Neural cell (in vitro differentiated cells): ENCODE measurements at regions not wholly inside any gene's neighbourhood (a gene's known extent, or its start where the extent isn't known, plus 50 kb on each side); places are given as distances from the start of the nearest gene placed in this dataset.

Experiments
- H2AFZ ChIP-seq: fragments of 200-600, 300-800 bp; sonication (generic), shearing (Covaris generic); 2 replicates; pipeline ENCODE4 v1.6.0; 2014; ENCODE audit warnings: low read depth, mild to moderate bottlenecking, antibody characterized with exemption, low read length, moderate library complexity
- H3F3A ChIP-seq: fragments of 200-600 bp; shearing (Covaris generic); 2 replicates; pipeline ENCODE4 v1.6.1; 2016; ENCODE audit warnings: mild to moderate bottlenecking, moderate library complexity, mixed read lengths, antibody characterized with exemption, low read length; ENCODE audit not compliant: insufficient read depth, poor library complexity, severe bottlenecking
- H3K27ac ChIP-seq: fragments of 200-600, 300-800 bp; sonication (generic), shearing (Covaris generic); 2 replicates; pipeline ENCODE4 v1.5.1; 2014; ENCODE audit warnings: mild to moderate bottlenecking, low read length, moderate library complexity
- H3K27me3 ChIP-seq: fragments of 300-800, 200-600 bp; sonication (generic), shearing (Covaris generic); 2 replicates; pipeline ENCODE4 v1.6.0; 2014; ENCODE audit warnings: mild to moderate bottlenecking, low read depth, low read length, moderate library complexity; ENCODE audit not compliant: insufficient read depth
- H3K36me3 ChIP-seq: fragments of 300-800, 200-600 bp; sonication (generic), shearing (Covaris generic); 2 replicates; pipeline ENCODE4 v1.5.1; 2014; ENCODE audit warnings: mild to moderate bottlenecking, antibody characterized with exemption, low read length, moderate library complexity; ENCODE audit not compliant: insufficient read depth
- H3K4me2 ChIP-seq: fragments of 300-800, 200-600 bp; sonication (generic), shearing (Covaris generic); 2 replicates; pipeline ENCODE4 v1.6.0; 2014; ENCODE audit warnings: mild to moderate bottlenecking, low read length
- H3K4me3 ChIP-seq: fragments of 300-800, 200-600 bp; sonication (generic), shearing (Covaris generic); 2 replicates; pipeline ENCODE4 v1.5.1; 2014; ENCODE audit warnings: mild to moderate bottlenecking, low read length, moderate library complexity
- H3K79me2 ChIP-seq: fragments of 200-600 bp; shearing (Covaris generic); replicated peaks from 2 replicates; pipeline ENCODE4 v1.6.0; 2014; ENCODE audit warnings: mild to moderate bottlenecking, low read length, moderate library complexity; ENCODE audit not compliant: insufficient read depth
- H3K9ac ChIP-seq: fragments of 300-800, 200-600 bp; sonication (generic), shearing (Covaris generic); 2 replicates; pipeline ENCODE4 v1.6.1; 2016; ENCODE audit warnings: mild to moderate bottlenecking, low read length, mixed read lengths
- H3K9me2 ChIP-seq: fragments of 200-600 bp; shearing (Covaris generic); 2 replicates; pipeline ENCODE4 v1.6.1; 2016; ENCODE audit warnings: mild to moderate bottlenecking, low read length, mixed read lengths; ENCODE audit not compliant: insufficient read depth
- H3K9me3 ChIP-seq: fragments of 200-600, 300-800 bp; sonication (generic), shearing (Covaris generic); 2 replicates; pipeline ENCODE4 v1.6.1; 2016; ENCODE audit warnings: mild to moderate bottlenecking, mixed run types, low read length, moderate library complexity, mixed read lengths
- H4K20me1 ChIP-seq: fragments of 200-600 bp; shearing (Covaris generic); 2 replicates; pipeline ENCODE4 v1.6.1; 2016; ENCODE audit warnings: mild to moderate bottlenecking, mixed run types; ENCODE audit not compliant: insufficient read depth
- CTCF ChIP-seq: fragments of 450-650 bp; IDR thresholded peaks from 2 replicates; pipeline ENCODE4 v1.5.1; 2014; ENCODE audit warnings: antibody characterized with exemption, mild to moderate bottlenecking, moderate library complexity; ENCODE audit not compliant: poor library complexity, severe bottlenecking
- EP300 ChIP-seq: fragments of 450-650 bp; conservative IDR thresholded peaks from 2 replicates; pipeline ENCODE4 v1.6.1; 2014; ENCODE audit warnings: antibody characterized with exemption, mild to moderate bottlenecking, moderate library complexity; ENCODE audit not compliant: poor library complexity, severe bottlenecking
- EZH2 ChIP-seq: fragments of 200-600, 300-800 bp; shearing (Covaris generic), sonication (generic); IDR thresholded peaks from 2 replicates; pipeline ENCODE4 v1.6.1; 2014; ENCODE audit warnings: antibody characterized with exemption, low read length, borderline replicate concordance, mild to moderate bottlenecking; ENCODE audit not compliant: insufficient read depth, poor library complexity, severe bottlenecking
- MXI1 ChIP-seq: fragments of 450-650 bp; conservative IDR thresholded peaks from 2 replicates; pipeline ENCODE4 v1.6.1; 2014; ENCODE audit warnings: antibody characterized with exemption, mild to moderate bottlenecking; ENCODE audit not compliant: poor library complexity, severe bottlenecking
- POLR2AphosphoS5 ChIP-seq: IDR thresholded peaks from 2 replicates; pipeline ENCODE4 v1.6.1; 2012
- RAD21 ChIP-seq: fragments of 450-650 bp; conservative IDR thresholded peaks from 2 replicates; pipeline ENCODE4 v1.6.1; 2014; ENCODE audit warnings: antibody characterized with exemption, mild to moderate bottlenecking, moderate library complexity
- SMC3 ChIP-seq: fragments of 450-650 bp; conservative IDR thresholded peaks from 2 replicates; pipeline ENCODE4 v1.6.1; 2014; ENCODE audit warnings: antibody characterized with exemption, mild to moderate bottlenecking, moderate library complexity; ENCODE audit not compliant: poor library complexity
- TAF1 ChIP-seq: IDR thresholded peaks from 2 replicates; pipeline ENCODE4 v1.6.1; 2012; ENCODE audit warnings: low read depth
- TF ChIP-seq, protein P1 (sequence below): IDR thresholded peaks from 2 replicates; pipeline ENCODE4 v1.6.1; 2012; ENCODE audit warnings: borderline replicate concordance

DNA sequence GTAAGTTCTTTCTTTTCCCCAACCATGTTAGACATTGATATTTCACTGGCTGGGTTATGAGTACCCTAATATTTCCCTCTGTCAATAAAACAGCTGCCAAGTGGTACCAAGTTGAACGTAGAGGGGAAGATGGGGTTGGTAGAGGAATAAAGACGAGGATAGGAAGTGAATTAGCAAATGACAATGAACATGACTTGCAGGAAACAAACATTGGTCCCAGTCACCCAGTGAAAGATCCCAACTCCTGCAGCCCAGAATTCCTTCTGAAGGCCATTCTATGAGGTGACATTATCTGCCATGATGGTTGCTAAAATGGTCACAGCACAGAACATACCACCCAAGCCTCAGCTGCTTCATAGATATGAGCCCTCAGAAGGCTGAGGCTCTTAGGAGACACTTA is 159.0 kb upstream of the CTNNB1 start:
- Histone ChIP-seq H3K4me3 (no peak overlapping the region), H4K20me1 (no peaks in the 10 kb centered on the region), H3K36me3 (no peaks in the 10 kb centered on the region), H3K9me3 (no peaks in the 10 kb centered on the region), H3F3A (no peaks in the 10 kb centered on the region), H3K27me3 (no peaks in the 10 kb centered on the region), H3K27ac (no peak overlapping the region), H3K9ac (no peak overlapping the region), H3K4me2 (no peak overlapping the region), H3K9me2 (no peaks in the 10 kb centered on the region), H2AFZ (no peak overlapping the region), H3K79me2 (no peaks in the 10 kb centered on the region)
- TF ChIP-seq EZH2 = no peak
- TF ChIP-seq TAF1 = no peak
- TF ChIP-seq, protein P1, sequence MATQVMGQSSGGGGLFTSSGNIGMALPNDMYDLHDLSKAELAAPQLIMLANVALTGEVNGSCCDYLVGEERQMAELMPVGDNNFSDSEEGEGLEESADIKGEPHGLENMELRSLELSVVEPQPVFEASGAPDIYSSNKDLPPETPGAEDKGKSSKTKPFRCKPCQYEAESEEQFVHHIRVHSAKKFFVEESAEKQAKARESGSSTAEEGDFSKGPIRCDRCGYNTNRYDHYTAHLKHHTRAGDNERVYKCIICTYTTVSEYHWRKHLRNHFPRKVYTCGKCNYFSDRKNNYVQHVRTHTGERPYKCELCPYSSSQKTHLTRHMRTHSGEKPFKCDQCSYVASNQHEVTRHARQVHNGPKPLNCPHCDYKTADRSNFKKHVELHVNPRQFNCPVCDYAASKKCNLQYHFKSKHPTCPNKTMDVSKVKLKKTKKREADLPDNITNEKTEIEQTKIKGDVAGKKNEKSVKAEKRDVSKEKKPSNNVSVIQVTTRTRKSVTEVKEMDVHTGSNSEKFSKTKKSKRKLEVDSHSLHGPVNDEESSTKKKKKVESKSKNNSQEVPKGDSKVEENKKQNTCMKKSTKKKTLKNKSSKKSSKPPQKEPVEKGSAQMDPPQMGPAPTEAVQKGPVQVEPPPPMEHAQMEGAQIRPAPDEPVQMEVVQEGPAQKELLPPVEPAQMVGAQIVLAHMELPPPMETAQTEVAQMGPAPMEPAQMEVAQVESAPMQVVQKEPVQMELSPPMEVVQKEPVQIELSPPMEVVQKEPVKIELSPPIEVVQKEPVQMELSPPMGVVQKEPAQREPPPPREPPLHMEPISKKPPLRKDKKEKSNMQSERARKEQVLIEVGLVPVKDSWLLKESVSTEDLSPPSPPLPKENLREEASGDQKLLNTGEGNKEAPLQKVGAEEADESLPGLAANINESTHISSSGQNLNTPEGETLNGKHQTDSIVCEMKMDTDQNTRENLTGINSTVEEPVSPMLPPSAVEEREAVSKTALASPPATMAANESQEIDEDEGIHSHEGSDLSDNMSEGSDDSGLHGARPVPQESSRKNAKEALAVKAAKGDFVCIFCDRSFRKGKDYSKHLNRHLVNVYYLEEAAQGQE = no peak
- no peak for TF ChIP-seq MXI1
- TF ChIP-seq RAD21 = no peak
- TF ChIP-seq SMC3 = no peak
- no peak for TF ChIP-seq POLR2AphosphoS5
- TF ChIP-seq CTCF = no peak
- TF ChIP-seq EP300 = no peak

DNA sequence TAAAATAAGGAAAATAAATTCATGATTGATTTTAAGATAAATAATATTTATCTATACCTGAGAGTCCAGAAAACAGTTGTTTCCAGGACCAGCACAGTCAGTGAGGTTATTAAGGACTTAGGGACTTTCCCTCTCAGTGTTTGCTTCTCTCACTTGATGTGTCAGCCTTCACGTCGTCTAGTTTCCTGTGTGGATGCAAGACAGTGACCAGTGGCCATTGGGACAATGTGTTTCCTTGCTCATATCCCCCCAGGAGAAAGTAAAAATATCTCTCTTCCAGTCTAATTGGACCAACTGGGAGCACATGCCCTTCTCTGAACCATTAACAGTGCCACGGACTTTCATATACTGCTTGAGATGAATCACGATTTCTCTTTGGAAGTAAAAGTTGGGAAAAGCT is 157.8 kb upstream of the CTNNB1 start:
- Histone ChIP-seq H3K27me3 (no peaks in the 10 kb centered on the region), H3K4me2 (no peak overlapping the region), H3K79me2 (no peaks in the 10 kb centered on the region), H3K4me3 (no peak overlapping the region), H3F3A (no peaks in the 10 kb centered on the region), H3K9me3 (no peaks in the 10 kb centered on the region), H2AFZ (no peak overlapping the region), H3K36me3 (no peaks in the 10 kb centered on the region), H3K9me2 (no peaks in the 10 kb centered on the region), H3K9ac (no peak overlapping the region), H3K27ac (no peak overlapping the region), H4K20me1 (no peaks in the 10 kb centered on the region)
- TF ChIP-seq MXI1 (no peak), SMC3 (no peak), POLR2AphosphoS5 (no peak), RAD21 (no peak), TAF1 (no peak), CTCF (no peak), EZH2 (no peak), EP300 (no peak)
- TF ChIP-seq, protein P1 = no peak
